DND-41 (cell line): ENCODE measurements at regions not wholly inside any gene's neighbourhood (a gene's known extent, or its start where the extent isn't known, plus 50 kb on each side); places are given as distances from the start of the nearest gene placed in this dataset.

Experiments used
- ATAC-seq: fragments of 200-7000 bp; cut with Tn5 transposase; 3 replicates; pipeline ENCODE4 v1.9.1; 2021; ENCODE audit warnings: low read depth; ENCODE audit not compliant: insufficient read depth
- DNase-seq: peaks from one replicate; pipeline ENCODE4 v3.0.0-alpha.2; 2020
- H2AFZ ChIP-seq: 2 replicates; pipeline ENCODE4 v1.6.0; 2012; ENCODE audit warnings: low read depth, low read length
- H3K27ac ChIP-seq: 2 replicates; pipeline ENCODE4 v1.5.1; 2012; ENCODE audit warnings: low read length, inconsistent platforms
- H3K27me3 ChIP-seq: fragments of 200-600 bp; sonication (generic); 2 replicates; pipeline ENCODE4 v1.6.0; 2012; ENCODE audit warnings: low read length, mild to moderate bottlenecking, inconsistent platforms; ENCODE audit not compliant: insufficient read depth, poor library complexity
- H3K36me3 ChIP-seq: 2 replicates; pipeline ENCODE4 v1.5.1; 2012; ENCODE audit warnings: low read length, inconsistent platforms; ENCODE audit not compliant: insufficient read depth
- H3K4me1 ChIP-seq: 2 replicates; pipeline ENCODE4 v1.5.1; 2012; ENCODE audit warnings: mild to moderate bottlenecking, low read length; ENCODE audit not compliant: insufficient read depth
- H3K4me2 ChIP-seq: 2 replicates; pipeline ENCODE4 v1.6.0; 2012; ENCODE audit warnings: mild to moderate bottlenecking, moderate library complexity, low read length, inconsistent platforms; ENCODE audit not compliant: insufficient read depth
- H3K4me3 ChIP-seq, 2 experiments: fragments of 200-600 bp in 1 of 2; shearing (Covaris generic) in 1 of 2; 2 replicates each; pipeline ENCODE4 v1.5.1; 2012 to 2016; ENCODE audit warnings: inconsistent platforms in 2 of 2, low read length in 2 of 2, mild to moderate bottlenecking in 2 of 2, low read depth in 1 of 2, moderate library complexity in 1 of 2
- H3K79me2 ChIP-seq: 2 replicates; pipeline ENCODE4 v1.6.0; 2012; ENCODE audit warnings: low read length, inconsistent platforms; ENCODE audit not compliant: insufficient read depth
- H3K9ac ChIP-seq: 2 replicates; pipeline ENCODE4 v1.6.0; 2012; ENCODE audit warnings: low read depth, mild to moderate bottlenecking, inconsistent platforms, low read length, moderate library complexity
- H3K9me3 ChIP-seq: 2 replicates; pipeline ENCODE4 v1.5.1; 2012; ENCODE audit warnings: low read length, moderate library complexity, mild to moderate bottlenecking, inconsistent platforms; ENCODE audit not compliant: insufficient read depth, severe bottlenecking
- H4K20me1 ChIP-seq: 2 replicates; pipeline ENCODE4 v1.6.0; 2012; ENCODE audit warnings: low read length; ENCODE audit not compliant: insufficient read depth
- EZH2 ChIP-seq: IDR thresholded peaks from 3 replicates; pipeline ENCODE4 v1.6.1; 2012; ENCODE audit warnings: borderline replicate concordance, low read depth, mild to moderate bottlenecking, moderate library complexity, low read length, inconsistent platforms; ENCODE audit not compliant: severe bottlenecking
- TF ChIP-seq, protein P1 (sequence below): IDR thresholded peaks from 2 replicates; pipeline ENCODE4 v1.5.1; 2012; ENCODE audit warnings: borderline replicate concordance, low read length, moderate library complexity, mild to moderate bottlenecking; ENCODE audit not compliant: poor library complexity, severe bottlenecking; ENCODE audit errors: extremely low read depth

DNA sequence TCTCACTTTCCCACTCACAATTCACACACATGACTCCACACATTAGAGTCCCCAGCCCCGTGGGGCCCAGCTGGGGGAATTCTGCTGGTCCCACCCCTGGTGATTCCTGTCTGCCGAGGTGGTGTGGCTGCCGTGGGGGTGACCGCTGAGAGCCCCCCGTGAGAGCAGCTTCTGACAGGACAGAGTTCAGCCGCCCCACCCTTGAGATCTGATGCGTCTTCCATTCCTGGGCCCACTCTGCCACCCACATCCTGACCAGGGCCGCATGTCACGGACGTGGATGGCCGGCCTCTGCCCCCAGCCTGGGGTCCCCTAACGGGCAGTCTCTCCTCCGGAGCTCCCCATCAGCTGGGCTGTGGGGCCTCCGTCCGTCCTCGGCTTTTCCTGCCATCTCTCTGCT, 240.1 kb upstream of the PITRM1 start:
- no peaks in the 10 kb centered on the region for H4K20me1 ChIP-seq
- H2AFZ ChIP-seq = no peak overlapping the region
- DNase-seq = no peak
- H3K79me2 ChIP-seq = no peaks in the 10 kb centered on the region
- peaks cover 9% of the 10 kb centered on the region for H3K9me3 ChIP-seq
- no peaks in the 10 kb centered on the region for H3K36me3 ChIP-seq
- H3K27ac ChIP-seq = no peak overlapping the region
- no peak overlapping the region for H3K9ac ChIP-seq
- TF ChIP-seq EZH2 = no peak
- TF ChIP-seq, protein P1, sequence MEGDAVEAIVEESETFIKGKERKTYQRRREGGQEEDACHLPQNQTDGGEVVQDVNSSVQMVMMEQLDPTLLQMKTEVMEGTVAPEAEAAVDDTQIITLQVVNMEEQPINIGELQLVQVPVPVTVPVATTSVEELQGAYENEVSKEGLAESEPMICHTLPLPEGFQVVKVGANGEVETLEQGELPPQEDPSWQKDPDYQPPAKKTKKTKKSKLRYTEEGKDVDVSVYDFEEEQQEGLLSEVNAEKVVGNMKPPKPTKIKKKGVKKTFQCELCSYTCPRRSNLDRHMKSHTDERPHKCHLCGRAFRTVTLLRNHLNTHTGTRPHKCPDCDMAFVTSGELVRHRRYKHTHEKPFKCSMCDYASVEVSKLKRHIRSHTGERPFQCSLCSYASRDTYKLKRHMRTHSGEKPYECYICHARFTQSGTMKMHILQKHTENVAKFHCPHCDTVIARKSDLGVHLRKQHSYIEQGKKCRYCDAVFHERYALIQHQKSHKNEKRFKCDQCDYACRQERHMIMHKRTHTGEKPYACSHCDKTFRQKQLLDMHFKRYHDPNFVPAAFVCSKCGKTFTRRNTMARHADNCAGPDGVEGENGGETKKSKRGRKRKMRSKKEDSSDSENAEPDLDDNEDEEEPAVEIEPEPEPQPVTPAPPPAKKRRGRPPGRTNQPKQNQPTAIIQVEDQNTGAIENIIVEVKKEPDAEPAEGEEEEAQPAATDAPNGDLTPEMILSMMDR = no peak
- H3K4me3 ChIP-seq = no peak overlapping the region
- no peaks in the 10 kb centered on the region for H3K27me3 ChIP-seq
- no peak for ATAC-seq
- no peaks in the 10 kb centered on the region for H3K4me1 ChIP-seq
- no peak overlapping the region for H3K4me2 ChIP-seq

GRCh38 chr10:3412071-3412582, 239.5 kb upstream of the PITRM1 start:
- no peak overlapping the region for H3K4me2 ChIP-seq
- no peak overlapping the region for H3K27ac ChIP-seq
- H3K27me3 ChIP-seq = no peaks in the 10 kb centered on the region
- H3K79me2 ChIP-seq = no peaks in the 10 kb centered on the region
- no peaks in the 10 kb centered on the region for H3K36me3 ChIP-seq
- no peak overlapping the region for H3K4me3 ChIP-seq
- DNase-seq (no peak), ATAC-seq (no peak)
- peaks cover 9% of the 10 kb centered on the region for H3K9me3 ChIP-seq
- TF ChIP-seq EZH2 = no peak
- TF ChIP-seq, protein P1 = no peak
- H2AFZ ChIP-seq = no peak overlapping the region
- no peaks in the 10 kb centered on the region for H3K4me1 ChIP-seq
- H4K20me1 ChIP-seq = no peaks in the 10 kb centered on the region
- H3K9ac ChIP-seq = no peak overlapping the region

DNA sequence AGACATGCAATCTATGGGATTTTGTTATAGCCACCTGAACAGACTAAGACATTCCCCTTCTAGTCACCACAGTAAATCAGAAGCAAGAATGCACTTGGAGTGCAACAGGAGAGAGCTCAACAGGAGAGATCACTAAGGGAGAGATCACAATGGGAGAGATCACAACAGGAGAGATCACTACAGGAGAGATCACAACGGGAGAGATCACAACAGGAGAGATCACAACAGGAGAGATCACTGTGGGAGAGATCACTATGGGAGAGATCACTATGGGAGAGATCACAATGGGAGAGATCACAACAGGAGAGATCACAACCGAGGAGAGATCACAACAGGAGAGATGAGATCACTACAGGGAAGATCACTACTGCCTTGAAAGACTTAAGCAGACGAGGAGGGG, 238.5 kb upstream of the PITRM1 start:
- no peak for ATAC-seq

More for the DNA sequence above, 238.5 kb upstream of the PITRM1 start:
- Histone ChIP-seq H2AFZ (no peak overlapping the region), H3K9me3 (peaks cover 9% of the 10 kb centered on the region), H4K20me1 (no peaks in the 10 kb centered on the region), H3K79me2 (no peaks in the 10 kb centered on the region), H3K4me2 (no peak overlapping the region), H3K4me1 (no peaks in the 10 kb centered on the region), H3K9ac (no peak overlapping the region), H3K4me3 (no peak overlapping the region), H3K27me3 (no peaks in the 10 kb centered on the region), H3K36me3 (no peaks in the 10 kb centered on the region), H3K27ac (no peak overlapping the region)
- TF ChIP-seq EZH2 = no peak
- TF ChIP-seq, protein P1 = no peak
- DNase-seq = no peak
